Mesenchymal stem cell (in vitro differentiated cells and primary cell): ENCODE measurements at regions not wholly inside any gene's neighbourhood (a gene's known extent, or its start where the extent isn't known, plus 50 kb on each side); places are given as distances from the start of the nearest gene placed in this dataset.
"Not testable (repeated sequence)": the region's sequence is repeated elsewhere in the genome, so short reads cannot be mapped to it uniquely, and the experiment has no call there.

Source experiments
- DNase-seq: peaks from one replicate; pipeline ENCODE4 v3.0.0-alpha.2; 2013
- H2AFZ ChIP-seq: one replicate; pipeline ENCODE4 v1.6.1; 2013; ENCODE audit warnings: low read depth, mild to moderate bottlenecking, control low read depth, inconsistent platforms, low read length, moderate library complexity
- H2AK5ac ChIP-seq: 2 replicates; pipeline ENCODE4 v1.6.1; 2013; ENCODE audit warnings: low read length, moderate library complexity, mild to moderate bottlenecking, inconsistent platforms; ENCODE audit not compliant: severe bottlenecking
- H2BK120ac ChIP-seq: one replicate; pipeline ENCODE4 v1.6.1; 2013; ENCODE audit warnings: low read depth, mild to moderate bottlenecking, inconsistent platforms, low read length, moderate library complexity
- H2BK12ac ChIP-seq, 2 experiments: one replicate each; pipeline ENCODE4 v1.6.1; 2013; ENCODE audit warnings: inconsistent platforms in 2 of 2, low read length in 2 of 2, mild to moderate bottlenecking in 2 of 2, moderate library complexity in 2 of 2, control low read depth in 1 of 2
- H2BK15ac ChIP-seq: one replicate; pipeline ENCODE4 v1.6.1; 2013; ENCODE audit warnings: mild to moderate bottlenecking, low read depth, inconsistent platforms; ENCODE audit not compliant: poor library complexity, severe bottlenecking
- H2BK5ac ChIP-seq: 2 replicates; pipeline ENCODE4 v1.6.1; 2013; ENCODE audit warnings: low read depth, mild to moderate bottlenecking, low read length, control low read depth, inconsistent platforms; ENCODE audit not compliant: poor library complexity, severe bottlenecking
- H3K14ac ChIP-seq, 2 experiments: one replicate each; pipeline ENCODE4 v1.6.1; 2013; ENCODE audit warnings: inconsistent platforms in 2 of 2, low read length in 2 of 2, control low read depth in 1 of 2, mild to moderate bottlenecking in 1 of 2, moderate library complexity in 1 of 2
- H3K18ac ChIP-seq, 2 experiments: one replicate each; pipeline ENCODE4 v1.6.1; 2013; ENCODE audit warnings: inconsistent platforms in 2 of 2, low read length in 2 of 2, control low read depth in 1 of 2, low read depth in 1 of 2, mild to moderate bottlenecking in 1 of 2
- H3K23ac ChIP-seq, 2 experiments: one replicate each; pipeline ENCODE4 v1.6.1; 2013; ENCODE audit warnings: inconsistent platforms in 2 of 2, low read length in 2 of 2, mild to moderate bottlenecking in 2 of 2, moderate library complexity in 2 of 2, control low read depth in 1 of 2
- H3K27ac ChIP-seq: 2 replicates; pipeline ENCODE4 v1.5.1; 2013; ENCODE audit warnings: mild to moderate bottlenecking, moderate library complexity, low read length, control low read depth, inconsistent platforms; ENCODE audit not compliant: poor library complexity, severe bottlenecking
- H3K27me3 ChIP-seq, 2 experiments: 2 replicates each; pipeline versions ENCODE4 v1.6.1 to v1.7.0; 2013; ENCODE audit warnings: low read length in 2 of 2, mild to moderate bottlenecking in 2 of 2, moderate library complexity in 2 of 2, control low read depth in 1 of 2, inconsistent platforms in 1 of 2; ENCODE audit not compliant: control insufficient read depth in 1 of 2, insufficient read depth in 1 of 2
- H3K36me3 ChIP-seq, 2 experiments: 2 replicates each; pipeline versions ENCODE4 v1.6.1 to v1.7.0; 2013; ENCODE audit warnings: low read length in 2 of 2, control low read depth in 1 of 2, inconsistent platforms in 1 of 2, low read depth in 1 of 2, mild to moderate bottlenecking in 1 of 2; ENCODE audit not compliant: insufficient read depth in 2 of 2, control insufficient read depth in 1 of 2
- H3K4ac ChIP-seq, 2 experiments: one replicate each; pipeline ENCODE4 v1.6.1; 2013; ENCODE audit warnings: inconsistent platforms in 2 of 2, low read length in 2 of 2, mild to moderate bottlenecking in 2 of 2, moderate library complexity in 2 of 2, control low read depth in 1 of 2, low read depth in 1 of 2
- H3K4me1 ChIP-seq: 2 replicates; pipeline ENCODE4 v1.6.1; 2013; ENCODE audit warnings: low read depth, low read length, control low read depth; ENCODE audit not compliant: control insufficient read depth, insufficient read depth
- H3K4me2 ChIP-seq: 2 replicates; pipeline ENCODE4 v1.6.1; 2013; ENCODE audit warnings: low read length, mild to moderate bottlenecking, inconsistent platforms; ENCODE audit not compliant: poor library complexity, severe bottlenecking
- H3K4me3 ChIP-seq, 2 experiments: 2 replicates each; pipeline versions ENCODE4 v1.5.1 to v1.7.0; 2013; ENCODE audit warnings: low read length in 2 of 2, mild to moderate bottlenecking in 2 of 2, control low read depth in 1 of 2, low read depth in 1 of 2; ENCODE audit not compliant: insufficient read depth in 1 of 2
- H3K79me1 ChIP-seq: replicated peaks from 2 replicates; pipeline ENCODE4 v1.6.1; 2013; ENCODE audit warnings: mild to moderate bottlenecking, control low read depth, low read length, inconsistent platforms; ENCODE audit not compliant: poor library complexity, severe bottlenecking
- H3K9ac ChIP-seq: 2 replicates; pipeline ENCODE4 v1.7.0; 2013; ENCODE audit warnings: mild to moderate bottlenecking, low read length, moderate library complexity
- H3K9me3 ChIP-seq: 2 replicates; pipeline ENCODE4 v1.7.0; 2013; ENCODE audit warnings: mild to moderate bottlenecking, low read length; ENCODE audit not compliant: control insufficient read depth
- H4K8ac ChIP-seq: one replicate; pipeline ENCODE4 v1.6.1; 2013; ENCODE audit warnings: inconsistent platforms, mild to moderate bottlenecking, low read length, moderate library complexity
- H4K91ac ChIP-seq: one replicate; pipeline ENCODE4 v1.6.1; 2013; ENCODE audit warnings: mild to moderate bottlenecking, low read length, inconsistent platforms
- WGBS: methylation state at CpG from one replicate; pipeline ENCODE4 v1.1.7; 2013; ENCODE audit warnings: mixed read lengths; 5-methylcytosine and 5-hydroxymethylcytosine counted together

DNA sequence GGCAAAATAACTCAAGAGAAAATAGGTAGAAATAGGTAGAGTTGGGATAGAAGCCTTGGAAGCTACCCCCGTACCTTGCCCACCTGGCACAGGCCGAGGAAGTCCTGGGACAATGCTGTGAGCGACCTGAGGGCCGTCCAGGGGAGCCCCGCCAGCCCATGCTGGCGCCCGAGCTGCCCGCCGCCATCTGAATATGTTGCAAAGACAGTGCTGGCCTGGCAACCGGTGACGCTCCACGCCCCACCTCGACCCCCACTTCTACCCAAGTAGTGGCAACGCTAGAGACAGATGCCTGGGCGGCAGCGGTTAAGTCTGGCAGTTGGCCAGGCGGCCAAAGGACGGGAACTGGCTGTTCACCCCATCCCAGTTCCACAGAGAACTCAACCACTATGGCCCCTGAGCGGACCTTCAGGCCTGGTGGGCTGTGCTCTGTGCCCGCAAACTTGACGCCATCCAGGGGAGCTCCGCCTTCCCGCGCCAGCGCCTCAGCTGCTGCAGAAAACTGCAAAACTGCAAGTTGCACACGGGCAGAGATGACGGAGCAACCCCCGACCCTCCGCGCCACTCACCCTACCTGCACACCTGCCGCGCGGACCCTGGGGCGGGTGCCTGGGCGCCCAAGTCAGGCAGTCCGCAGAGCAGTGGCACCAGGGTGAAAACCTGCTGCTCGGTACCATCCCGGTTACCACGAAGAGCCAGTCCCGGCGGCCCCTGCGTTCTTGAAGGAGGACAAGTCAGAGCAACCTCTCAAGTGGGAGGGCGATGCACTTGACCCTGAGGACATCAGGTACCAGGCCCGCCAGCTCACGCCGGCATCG, 917.0 kb downstream of the FOXD4L5 start:
- not testable (repeated sequence) for H3K18ac ChIP-seq, H3K14ac ChIP-seq, H2BK120ac ChIP-seq, H2BK5ac ChIP-seq, H2BK12ac ChIP-seq, H3K4ac ChIP-seq, H3K79me1 ChIP-seq, DNase-seq, H3K4me3 ChIP-seq, H3K27me3 ChIP-seq, H2BK15ac ChIP-seq, H2AK5ac ChIP-seq, H4K91ac ChIP-seq, H4K8ac ChIP-seq, H3K27ac ChIP-seq, H3K9ac ChIP-seq, H3K23ac ChIP-seq, H3K36me3 ChIP-seq, H2AFZ ChIP-seq, H3K4me2 ChIP-seq, H3K9me3 ChIP-seq, H3K4me1 ChIP-seq
- WGBS = no CpG with 5 or more reads among the region's 47 CpGs
